PC-9 (cell line): ENCODE measurements at regions not wholly inside any gene's neighbourhood (a gene's known extent, or its start where the extent isn't known, plus 50 kb on each side); places are given as distances from the start of the nearest gene placed in this dataset.

Source experiments
- EZH2 ChIP-seq: fragments of 200-600 bp; sonication (generic); IDR thresholded peaks from 2 replicates; pipeline ENCODE4 v1.8.0; 2017; ENCODE audit warnings: antibody characterized with exemption, low read depth
- TF ChIP-seq, protein P1 (sequence below): fragments of 200-600 bp; sonication (generic); conservative IDR thresholded peaks from 2 replicates; pipeline ENCODE4 v1.6.1; 2017; ENCODE audit warnings: mixed run types, antibody characterized with exemption, mild to moderate bottlenecking, moderate library complexity

DNA sequence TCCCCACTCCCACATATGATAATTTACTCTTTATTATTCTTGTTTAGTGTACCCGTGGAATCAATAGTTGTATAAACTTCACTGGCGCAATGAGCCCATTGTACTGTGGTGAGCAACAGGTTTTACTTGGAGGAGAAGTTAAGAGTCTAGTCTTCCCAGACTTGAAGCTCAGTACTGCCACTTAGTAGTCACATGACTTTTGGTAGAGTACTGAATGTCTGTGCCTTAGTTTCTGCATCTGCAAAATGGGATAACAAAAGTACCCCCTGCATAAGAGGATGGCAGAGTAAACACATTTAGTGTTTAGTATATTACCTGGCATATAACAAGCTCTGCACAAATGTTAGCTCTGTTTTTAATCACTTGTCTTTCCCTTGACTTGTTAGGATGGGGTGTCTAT lies 375.5 kb downstream of the VRK1 start:
- TF ChIP-seq, protein P1, sequence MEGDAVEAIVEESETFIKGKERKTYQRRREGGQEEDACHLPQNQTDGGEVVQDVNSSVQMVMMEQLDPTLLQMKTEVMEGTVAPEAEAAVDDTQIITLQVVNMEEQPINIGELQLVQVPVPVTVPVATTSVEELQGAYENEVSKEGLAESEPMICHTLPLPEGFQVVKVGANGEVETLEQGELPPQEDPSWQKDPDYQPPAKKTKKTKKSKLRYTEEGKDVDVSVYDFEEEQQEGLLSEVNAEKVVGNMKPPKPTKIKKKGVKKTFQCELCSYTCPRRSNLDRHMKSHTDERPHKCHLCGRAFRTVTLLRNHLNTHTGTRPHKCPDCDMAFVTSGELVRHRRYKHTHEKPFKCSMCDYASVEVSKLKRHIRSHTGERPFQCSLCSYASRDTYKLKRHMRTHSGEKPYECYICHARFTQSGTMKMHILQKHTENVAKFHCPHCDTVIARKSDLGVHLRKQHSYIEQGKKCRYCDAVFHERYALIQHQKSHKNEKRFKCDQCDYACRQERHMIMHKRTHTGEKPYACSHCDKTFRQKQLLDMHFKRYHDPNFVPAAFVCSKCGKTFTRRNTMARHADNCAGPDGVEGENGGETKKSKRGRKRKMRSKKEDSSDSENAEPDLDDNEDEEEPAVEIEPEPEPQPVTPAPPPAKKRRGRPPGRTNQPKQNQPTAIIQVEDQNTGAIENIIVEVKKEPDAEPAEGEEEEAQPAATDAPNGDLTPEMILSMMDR: no peak
- TF ChIP-seq EZH2: no peak
